ENCODE measurements at regions not wholly inside any gene's neighbourhood (a gene's known extent, or its start where the extent isn't known, plus 50 kb on each side); places are given as distances from the start of the nearest gene placed in this dataset.

DNA sequence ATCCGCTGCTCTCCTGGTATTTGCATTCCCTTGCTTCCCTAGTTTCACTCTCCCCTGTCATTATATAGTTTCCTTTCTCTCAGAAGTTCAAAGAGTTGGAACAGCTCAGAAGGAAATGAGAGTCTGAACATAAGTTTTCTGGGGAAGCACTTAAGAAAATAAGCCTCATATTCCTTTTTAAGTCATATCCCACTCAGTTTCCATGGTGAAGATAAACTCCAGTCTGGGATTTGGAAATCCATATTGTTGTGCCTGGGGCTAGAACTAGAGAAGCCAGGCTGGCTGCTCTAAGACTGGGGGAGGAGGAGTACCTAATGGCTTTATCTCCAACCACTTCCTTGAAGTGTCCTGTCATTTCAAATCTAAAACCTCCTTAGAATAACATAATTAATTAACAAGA lies 134.2 kb upstream of the ALCAM start:
- Histone ChIP-seq H3K36me3 (ENCODE audit: control insufficient read depth in 2 of 4, insufficient read depth in 4 of 4, low read length in 3 of 4) (no peaks in the 10 kb centered on the region), H3K79me2 (ENCODE audit: control insufficient read depth in 1 of 2, insufficient read depth in 2 of 2, low read length in 2 of 2) (no peaks in the 10 kb centered on the region), H3K4me3 (ENCODE audit: extremely low read depth in 1 of 4, insufficient read depth in 2 of 4, low read depth in 3 of 4, low read length in 4 of 4) (no peak overlapping the region), H4K5ac (ENCODE audit: insufficient read length, low read depth, low read length) (no peak overlapping the region), H2BK15ac (ENCODE audit: low read length) (no peak overlapping the region), H4K8ac (ENCODE audit: extremely low read depth, insufficient read depth, low read length) (no peak overlapping the region), H3K14ac (ENCODE audit: insufficient read length) (no peak overlapping the region), H4K20me1 (replicated peaks in 1 of 2; ENCODE audit: control insufficient read depth in 1 of 2, insufficient read depth in 2 of 2, low read length in 2 of 2) (no peaks in the 10 kb centered on the region), H3K18ac (ENCODE audit: extremely low read depth, low read length) (no peak overlapping the region), H3K4me2 (ENCODE audit: insufficient read depth in 1 of 2, low read depth in 2 of 2, low read length in 2 of 2) (no peak overlapping the region), H3K9ac (replicated peaks in 1 of 4; ENCODE audit: extremely low read depth in 1 of 4, low read depth in 3 of 4, low read length in 3 of 4) (no peak overlapping the region), H3K79me1 (ENCODE audit: low read depth, low read length) (no peaks in the 10 kb centered on the region), H3K23ac (ENCODE audit: insufficient read length) (no peak overlapping the region), H2AK5ac (ENCODE audit: low read depth, low read length) (no peak overlapping the region), H3K4ac (replicated peaks; ENCODE audit: insufficient read length, low read depth, low read length) (no peak overlapping the region), H3K27me3 (replicated peaks in 1 of 4; ENCODE audit: control insufficient read depth in 3 of 4, extremely low read depth in 1 of 4, insufficient read depth in 3 of 4, low read length in 3 of 4) (no peaks in the 10 kb centered on the region), H2BK120ac (replicated peaks; ENCODE audit: low read depth, low read length) (no peak overlapping the region), H3K56ac (replicated peaks; ENCODE audit: insufficient read length, low read depth, low read length) (no peak overlapping the region), H3K9me3 (ENCODE audit: insufficient read depth in 2 of 2, low read depth in 1 of 2, low read length in 1 of 2) (peaks cover 0 to 4% of the 10 kb centered on the region in 2 experiments; a peak in 3 of 4 replicates), H2AFZ (ENCODE audit: low read length) (no peak overlapping the region), H3K23me2 (ENCODE audit: low read depth, low read length) (no peaks in the 10 kb centered on the region), H3K4me1 (replicated peaks in 1 of 4; ENCODE audit: control insufficient read depth in 3 of 4, insufficient read depth in 4 of 4, low read length in 3 of 4) (no peaks in the 10 kb centered on the region), H4K91ac (replicated peaks; ENCODE audit: insufficient read length, low read length) (no peak overlapping the region), H2BK5ac (ENCODE audit: low read depth, low read length) (no peak overlapping the region), H3K27ac (ENCODE audit: low read depth, low read length) (no peak overlapping the region), H2BK20ac (ENCODE audit: low read length) (no peak overlapping the region), H2BK12ac (ENCODE audit: low read depth, low read length) (no peak overlapping the region)
- CTCF ChIA-PET (ENCODE audit: partially characterized antibody): no interaction called here
- POLR2A ChIA-PET (ENCODE audit: partially characterized antibody): no interaction called here
- TF ChIP-seq BACH1 (IDR thresholded peaks at IDR 0.05; ENCODE audit: low read length) (no peak), RFX5 (IDR thresholded peaks at IDR 0.05; ENCODE audit: borderline replicate concordance, low read depth, low read length) (no peak), BCL11A (IDR thresholded peaks at IDR 0.05; ENCODE audit: low read depth in 2 of 2, low read length in 2 of 2) (no peak), CHD1 (IDR thresholded peaks at IDR 0.05; ENCODE audit: low read depth, low read length) (no peak), CHD2 (IDR thresholded peaks at IDR 0.05; ENCODE audit: low read length) (no peak)
- TF ChIP-seq, protein P1, sequence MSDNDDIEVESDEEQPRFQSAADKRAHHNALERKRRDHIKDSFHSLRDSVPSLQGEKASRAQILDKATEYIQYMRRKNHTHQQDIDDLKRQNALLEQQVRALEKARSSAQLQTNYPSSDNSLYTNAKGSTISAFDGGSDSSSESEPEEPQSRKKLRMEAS (IDR thresholded peaks at IDR 0.05): no peak
- WGBS, 2 experiments (ENCODE audit: extremely low coverage in 1 of 2, insufficient coverage in 1 of 2, insufficient read length in 1 of 2, insufficient replicate concordance in 2 of 2, low coverage in 1 of 2, low lambda C conversion rate in 2 of 2, missing lambda C conversion rate in 1 of 2): 92% methylated on average over 1 of the region's 1 CpG; no CpG with 5 or more reads in 1 of the 2 experiments
- FAIRE-seq: no peak
- DNase-seq (ENCODE audit: low read depth in 1 of 2, low spot score in 2 of 2): no peak
